ENCODE measurements at regions not wholly inside any gene's neighbourhood (a gene's known extent, or its start where the extent isn't known, plus 50 kb on each side); places are given as distances from the start of the nearest gene placed in this dataset.

- TF ChIP-seq, protein P1, sequence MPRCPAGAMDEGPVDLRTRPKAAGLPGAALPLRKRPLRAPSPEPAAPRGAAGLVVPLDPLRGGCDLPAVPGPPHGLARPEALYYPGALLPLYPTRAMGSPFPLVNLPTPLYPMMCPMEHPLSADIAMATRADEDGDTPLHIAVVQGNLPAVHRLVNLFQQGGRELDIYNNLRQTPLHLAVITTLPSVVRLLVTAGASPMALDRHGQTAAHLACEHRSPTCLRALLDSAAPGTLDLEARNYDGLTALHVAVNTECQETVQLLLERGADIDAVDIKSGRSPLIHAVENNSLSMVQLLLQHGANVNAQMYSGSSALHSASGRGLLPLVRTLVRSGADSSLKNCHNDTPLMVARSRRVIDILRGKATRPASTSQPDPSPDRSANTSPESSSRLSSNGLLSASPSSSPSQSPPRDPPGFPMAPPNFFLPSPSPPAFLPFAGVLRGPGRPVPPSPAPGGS (IDR thresholded peaks at IDR 0.05; ENCODE audit: borderline replicate concordance, insufficient read depth, low read depth, low read length, poor library complexity, severe bottlenecking): no peak
- no peak for TF ChIP-seq SIN3A (IDR thresholded peaks at IDR 0.05; ENCODE audit: low read depth, low read length)
- no peak for TF ChIP-seq CUX1 (IDR thresholded peaks at IDR 0.05; ENCODE audit: insufficient replicate concordance, low read depth, low read length)
- no peak for TF ChIP-seq ASH2L (IDR thresholded peaks at IDR 0.05; ENCODE audit: borderline replicate concordance, low read depth)
Observed at GRCh38 chr6:114452785-114453401, 110.1 kb upstream of the HS3ST5 start (continued).

GRCh38 chr6:114450631-114451030 lies 107.8 kb upstream of the HS3ST5 start:
- 11% methylated on average over 2 of the region's 2 CpGs for WGBS (ENCODE audit: insufficient coverage, insufficient replicate concordance, low lambda C conversion rate, missing lambda C conversion rate)
- no peak for TF ChIP-seq POLR2AphosphoS2 (IDR thresholded peaks at IDR 0.05; ENCODE audit: low read depth, low read length)
- no peak for TF ChIP-seq SIN3A (IDR thresholded peaks at IDR 0.05; ENCODE audit: low read depth, low read length)
- TF ChIP-seq TCF12 (IDR thresholded peaks at IDR 0.05; ENCODE audit: low read depth, low read length): no peak
- TF ChIP-seq, protein P2, sequence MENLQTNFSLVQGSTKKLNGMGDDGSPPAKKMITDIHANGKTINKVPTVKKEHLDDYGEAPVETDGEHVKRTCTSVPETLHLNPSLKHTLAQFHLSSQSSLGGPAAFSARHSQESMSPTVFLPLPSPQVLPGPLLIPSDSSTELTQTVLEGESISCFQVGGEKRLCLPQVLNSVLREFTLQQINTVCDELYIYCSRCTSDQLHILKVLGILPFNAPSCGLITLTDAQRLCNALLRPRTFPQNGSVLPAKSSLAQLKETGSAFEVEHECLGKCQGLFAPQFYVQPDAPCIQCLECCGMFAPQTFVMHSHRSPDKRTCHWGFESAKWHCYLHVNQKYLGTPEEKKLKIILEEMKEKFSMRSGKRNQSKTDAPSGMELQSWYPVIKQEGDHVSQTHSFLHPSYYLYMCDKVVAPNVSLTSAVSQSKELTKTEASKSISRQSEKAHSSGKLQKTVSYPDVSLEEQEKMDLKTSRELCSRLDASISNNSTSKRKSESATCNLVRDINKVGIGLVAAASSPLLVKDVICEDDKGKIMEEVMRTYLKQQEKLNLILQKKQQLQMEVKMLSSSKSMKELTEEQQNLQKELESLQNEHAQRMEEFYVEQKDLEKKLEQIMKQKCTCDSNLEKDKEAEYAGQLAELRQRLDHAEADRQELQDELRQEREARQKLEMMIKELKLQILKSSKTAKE (IDR thresholded peaks at IDR 0.05; ENCODE audit: low read depth, poor library complexity, severe bottlenecking): no peak
- TF ChIP-seq NR2F1 (conservative IDR thresholded peaks at IDR 0.05): no peak
- TF ChIP-seq TAF1 (IDR thresholded peaks at IDR 0.05; ENCODE audit: borderline replicate concordance, low read depth, low read length): no peak
- TF ChIP-seq, protein P3, sequence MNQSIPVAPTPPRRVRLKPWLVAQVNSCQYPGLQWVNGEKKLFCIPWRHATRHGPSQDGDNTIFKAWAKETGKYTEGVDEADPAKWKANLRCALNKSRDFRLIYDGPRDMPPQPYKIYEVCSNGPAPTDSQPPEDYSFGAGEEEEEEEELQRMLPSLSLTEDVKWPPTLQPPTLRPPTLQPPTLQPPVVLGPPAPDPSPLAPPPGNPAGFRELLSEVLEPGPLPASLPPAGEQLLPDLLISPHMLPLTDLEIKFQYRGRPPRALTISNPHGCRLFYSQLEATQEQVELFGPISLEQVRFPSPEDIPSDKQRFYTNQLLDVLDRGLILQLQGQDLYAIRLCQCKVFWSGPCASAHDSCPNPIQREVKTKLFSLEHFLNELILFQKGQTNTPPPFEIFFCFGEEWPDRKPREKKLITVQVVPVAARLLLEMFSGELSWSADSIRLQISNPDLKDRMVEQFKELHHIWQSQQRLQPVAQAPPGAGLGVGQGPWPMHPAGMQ (IDR thresholded peaks at IDR 0.05; ENCODE audit: borderline replicate concordance): no peak
- TF ChIP-seq KDM1A (IDR thresholded peaks at IDR 0.05; ENCODE audit: borderline replicate concordance): no peak
- TF ChIP-seq BRCA1 (IDR thresholded peaks at IDR 0.05; ENCODE audit: low read depth, low read length): no peak

More at GRCh38 chr6:114450631-114451030, 107.8 kb upstream of the HS3ST5 start:
- Histone ChIP-seq H3K4me2 (ENCODE audit: control insufficient read depth, insufficient read depth) (no peak overlapping the region), H3K9me3 (replicated peaks; ENCODE audit: control insufficient read depth, insufficient read depth, low read length) (no peaks in the 10 kb centered on the region), H4K20me1 (ENCODE audit: control insufficient read depth, insufficient read depth) (no peaks in the 10 kb centered on the region), H3K79me2 (ENCODE audit: control insufficient read depth, insufficient read depth, low read length) (no peaks in the 10 kb centered on the region), H3K9ac (ENCODE audit: control insufficient read depth, insufficient read depth, low read length) (no peak overlapping the region), H2AFZ (ENCODE audit: control insufficient read depth, low read depth, low read length) (no peak overlapping the region), H3K4me3 (no peak overlapping the region), H3K27me3 (replicated peaks in 1 of 2; ENCODE audit: control insufficient read depth in 2 of 2, insufficient read depth in 2 of 2, low read length in 1 of 2) (no peaks in the 10 kb centered on the region), H3K27ac (ENCODE audit: control insufficient read depth, insufficient read depth) (no peak overlapping the region), H3K4me1 (ENCODE audit: control insufficient read depth, insufficient read depth, low read length) (no peaks in the 10 kb centered on the region), H3K36me3 (ENCODE audit: control insufficient read depth in 2 of 2, insufficient read depth in 2 of 2, low read length in 1 of 2) (no peaks in the 10 kb centered on the region)
- intact Hi-C loops (cut with micrococcal nuclease; ENCODE audit: unreplicated experiment) (no loop called here), in situ Hi-C loops (cut with MboI) (no loop called here)
- ATAC-seq: no peak
- no peak for FAIRE-seq
- ChIA-PET CTCF (interaction anchor here (1.3 kb wide), 1 partner anchor 13 kb away, joined by 4 read pairs; no protein-coding TSS in a partner anchor), SMC1A (ENCODE audit: uncharacterized antibody, unreplicated experiment) (interaction anchor here (1.5 kb wide), 1 partner anchor 21 kb away, joined by 3 read pairs; no protein-coding TSS in a partner anchor), POLR2A (no interaction called here), RAD21 (ENCODE audit: unreplicated experiment) (no interaction called here)
- BruUV-seq (replicated peaks): no TSS peak
- no peak for DNase-seq (ENCODE audit: low read depth, low spot score)
